ENCODE measurements at regions not wholly inside any gene's neighbourhood (a gene's known extent, or its start where the extent isn't known, plus 50 kb on each side); places are given as distances from the start of the nearest gene placed in this dataset.

GRCh38 chr2:59150217-59150849, 909.2 kb upstream of the FANCL start:
- no peak for DNase-seq (ENCODE audit: low read depth)
- TF ChIP-seq, protein P1, sequence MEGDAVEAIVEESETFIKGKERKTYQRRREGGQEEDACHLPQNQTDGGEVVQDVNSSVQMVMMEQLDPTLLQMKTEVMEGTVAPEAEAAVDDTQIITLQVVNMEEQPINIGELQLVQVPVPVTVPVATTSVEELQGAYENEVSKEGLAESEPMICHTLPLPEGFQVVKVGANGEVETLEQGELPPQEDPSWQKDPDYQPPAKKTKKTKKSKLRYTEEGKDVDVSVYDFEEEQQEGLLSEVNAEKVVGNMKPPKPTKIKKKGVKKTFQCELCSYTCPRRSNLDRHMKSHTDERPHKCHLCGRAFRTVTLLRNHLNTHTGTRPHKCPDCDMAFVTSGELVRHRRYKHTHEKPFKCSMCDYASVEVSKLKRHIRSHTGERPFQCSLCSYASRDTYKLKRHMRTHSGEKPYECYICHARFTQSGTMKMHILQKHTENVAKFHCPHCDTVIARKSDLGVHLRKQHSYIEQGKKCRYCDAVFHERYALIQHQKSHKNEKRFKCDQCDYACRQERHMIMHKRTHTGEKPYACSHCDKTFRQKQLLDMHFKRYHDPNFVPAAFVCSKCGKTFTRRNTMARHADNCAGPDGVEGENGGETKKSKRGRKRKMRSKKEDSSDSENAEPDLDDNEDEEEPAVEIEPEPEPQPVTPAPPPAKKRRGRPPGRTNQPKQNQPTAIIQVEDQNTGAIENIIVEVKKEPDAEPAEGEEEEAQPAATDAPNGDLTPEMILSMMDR (IDR thresholded peaks at IDR 0.05; ENCODE audit: low read depth, low read length, missing control alignments) = no peak
- no peak overlapping the region for H3K4me3 ChIP-seq (ENCODE audit: low read depth, low read length)

GRCh38 chr2:59149271-59149670, 908.1 kb upstream of the FANCL start:
- TF ChIP-seq, protein P1 (IDR thresholded peaks at IDR 0.05; ENCODE audit: low read depth, low read length, missing control alignments) = no peak
- no peak for DNase-seq (ENCODE audit: low read depth)
- no peak overlapping the region for H3K4me3 ChIP-seq (ENCODE audit: low read depth, low read length)

DNA sequence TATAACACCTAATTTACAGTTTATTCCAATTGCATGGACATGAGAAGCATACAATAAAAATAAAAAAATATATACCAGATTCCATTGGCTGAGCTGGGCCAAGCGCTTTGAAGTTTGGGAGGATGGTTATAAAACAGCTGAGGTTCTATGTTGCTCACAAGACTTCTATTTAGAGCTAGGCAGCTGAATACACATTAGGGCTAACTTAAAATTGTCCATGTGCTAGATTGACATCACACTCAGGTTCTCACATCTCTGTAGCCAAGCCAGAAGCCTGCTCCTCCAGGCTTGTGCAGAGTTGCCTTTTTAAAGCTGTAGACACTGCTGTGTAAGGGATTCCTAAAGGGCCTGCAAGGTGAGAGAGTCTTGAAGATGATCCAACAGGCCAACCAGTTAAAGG, 871.1 kb upstream of the FANCL start:
- TF ChIP-seq, protein P1 (IDR thresholded peaks at IDR 0.05; ENCODE audit: low read depth, low read length, missing control alignments) = no peak
- DNase-seq (ENCODE audit: low read depth) = no peak

GRCh38 chr2:59096973-59097372, 855.8 kb upstream of the FANCL start:
- no peak overlapping the region for H3K4me3 ChIP-seq (ENCODE audit: low read depth, low read length)
- TF ChIP-seq, protein P1 (IDR thresholded peaks at IDR 0.05; ENCODE audit: low read depth, low read length, missing control alignments) = no peak
- DNase-seq (ENCODE audit: low read depth) = no peak

More for the DNA sequence above, 871.1 kb upstream of the FANCL start:
- no peak overlapping the region for H3K4me3 ChIP-seq (ENCODE audit: low read depth, low read length)

DNA sequence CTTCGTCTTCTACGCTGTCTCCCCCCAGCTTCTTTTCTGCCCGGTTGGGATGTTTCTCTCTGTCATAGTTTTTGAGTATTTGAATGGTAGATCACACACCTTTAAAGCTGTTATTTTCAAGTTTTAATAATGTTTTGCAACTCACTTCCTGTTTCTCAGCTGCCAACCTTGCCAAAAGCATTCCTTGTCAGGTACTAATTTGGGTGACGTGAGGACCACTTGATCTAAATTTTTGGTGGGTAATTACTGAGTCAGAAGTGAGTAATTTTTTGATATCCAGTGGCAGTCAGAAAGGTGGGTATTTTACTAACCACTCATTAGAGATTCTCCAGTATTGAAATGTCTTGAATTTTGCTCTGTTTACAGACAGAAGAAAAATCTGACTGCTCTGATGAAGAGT, 852.4 kb upstream of the FANCL start:
- TF ChIP-seq, protein P1 (IDR thresholded peaks at IDR 0.05; ENCODE audit: low read depth, low read length, missing control alignments) = no peak
- DNase-seq (ENCODE audit: low read depth) = no peak

DNA sequence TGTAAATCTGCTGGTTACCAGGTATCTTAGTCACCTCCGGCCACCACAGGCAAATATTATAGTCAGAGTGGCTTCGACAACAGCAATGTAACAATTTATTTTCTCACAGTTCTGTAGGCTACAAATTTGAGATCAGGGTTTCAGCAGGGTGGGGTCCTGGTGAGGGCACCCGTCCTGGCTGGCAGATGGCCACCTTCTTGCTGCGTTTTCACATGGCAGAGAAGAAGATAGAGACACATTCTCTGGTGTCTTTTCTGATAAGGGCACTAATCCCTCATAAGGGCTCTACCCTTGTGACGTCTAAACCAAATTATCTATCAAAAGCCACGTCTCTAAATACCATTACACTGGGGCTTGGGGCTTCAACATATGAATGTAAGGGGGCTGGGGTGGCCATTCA, 843.2 kb upstream of the FANCL start:
- DNase-seq (ENCODE audit: low read depth) = no peak
- TF ChIP-seq, protein P1 (IDR thresholded peaks at IDR 0.05; ENCODE audit: low read depth, low read length, missing control alignments) = no peak
- no peak overlapping the region for H3K4me3 ChIP-seq (ENCODE audit: low read depth, low read length)

More for the DNA sequence above, 852.4 kb upstream of the FANCL start:
- H3K4me3 ChIP-seq (ENCODE audit: low read depth, low read length) = no peak overlapping the region
